Mucosa of gallbladder (tissue), 1 donor: ENCODE measurements at regions not wholly inside any gene's neighbourhood (a gene's known extent, or its start where the extent isn't known, plus 50 kb on each side); places are given as distances from the start of the nearest gene placed in this dataset.
"Not testable (repeated sequence)": the region's sequence is repeated elsewhere in the genome, so short reads cannot be mapped to it uniquely, and the experiment has no call there.

Experiments used
- DNase-seq: peaks from one replicate; pipeline ENCODE4 v3.0.0-alpha.2; 2020; ENCODE audit warnings: low spot score
- donor health status: DM: no; HTN: no; CAD: no.

DNA sequence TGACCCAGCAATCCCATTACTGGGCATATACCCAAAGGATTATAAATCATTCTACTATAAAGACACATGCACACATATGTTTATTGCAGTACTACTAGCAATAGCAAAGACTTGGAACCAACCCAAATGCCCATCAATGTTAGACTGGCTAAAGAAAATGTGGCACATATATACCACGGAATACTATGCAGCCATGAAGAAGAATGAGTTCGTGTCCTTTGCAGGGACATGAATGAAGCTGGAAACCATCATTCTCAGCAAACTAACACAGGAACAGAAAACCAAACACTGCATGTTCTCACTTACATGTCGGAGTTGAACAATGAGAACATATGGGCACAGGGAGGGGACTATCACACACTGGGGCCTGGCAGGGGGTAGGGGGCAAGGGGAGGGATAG, 183.0 kb downstream of the HACE1 start:
- DNase-seq = not testable (repeated sequence)

DNA sequence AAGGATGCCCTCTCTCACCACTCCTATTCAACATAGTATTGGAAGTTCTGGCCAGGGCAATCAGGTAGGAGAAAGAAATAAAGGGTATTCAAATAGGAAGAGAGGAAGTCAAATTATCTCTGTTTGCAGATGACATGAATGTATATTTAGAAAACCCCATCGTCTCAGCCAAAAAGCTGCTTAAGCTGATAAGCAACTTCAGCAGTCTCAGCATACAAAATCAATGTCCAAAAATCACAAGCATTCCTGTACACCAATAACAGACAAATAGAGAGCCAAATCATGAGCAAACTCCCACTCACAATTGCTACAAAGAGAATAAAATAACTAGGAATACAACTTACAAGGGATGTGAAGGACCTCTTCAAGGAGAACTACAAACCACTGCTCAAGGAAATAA, 184.6 kb downstream of the HACE1 start:
- not testable (repeated sequence) for DNase-seq

DNA sequence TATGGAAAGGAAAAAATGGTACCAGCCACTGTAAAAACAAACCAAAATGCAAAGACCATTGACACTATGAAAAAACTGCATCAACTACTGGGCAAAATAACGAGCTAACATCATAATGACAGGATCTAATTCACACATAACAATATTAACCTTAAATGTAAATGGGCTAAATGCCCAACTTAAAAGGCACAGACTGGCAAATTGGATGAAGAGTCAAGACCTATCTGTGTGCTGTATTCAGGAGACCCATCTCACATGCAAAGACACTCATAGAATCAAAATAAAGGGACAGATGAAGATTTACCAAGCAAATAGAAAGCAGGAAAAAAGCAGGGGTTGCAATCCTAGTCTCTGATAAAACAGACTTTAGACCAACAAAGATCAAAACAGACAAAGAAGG, 186.6 kb downstream of the HACE1 start:
- DNase-seq = not testable (repeated sequence)

DNA sequence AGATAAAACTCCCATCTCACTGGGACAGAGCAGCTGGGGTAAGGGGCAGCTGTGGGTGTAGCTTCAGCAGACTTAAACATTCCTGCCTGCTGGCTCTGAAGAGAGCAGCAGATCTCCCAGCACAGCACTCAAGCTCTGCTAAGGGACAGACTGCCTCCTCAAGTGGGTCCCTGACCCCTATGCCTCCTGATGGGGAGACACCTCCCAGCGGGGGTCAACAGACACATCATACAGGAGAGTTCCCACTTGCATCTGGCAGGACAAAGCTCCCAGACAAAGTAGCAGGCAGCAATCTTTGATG, 188.2 kb downstream of the HACE1 start:
- DNase-seq = not testable (repeated sequence)

DNA sequence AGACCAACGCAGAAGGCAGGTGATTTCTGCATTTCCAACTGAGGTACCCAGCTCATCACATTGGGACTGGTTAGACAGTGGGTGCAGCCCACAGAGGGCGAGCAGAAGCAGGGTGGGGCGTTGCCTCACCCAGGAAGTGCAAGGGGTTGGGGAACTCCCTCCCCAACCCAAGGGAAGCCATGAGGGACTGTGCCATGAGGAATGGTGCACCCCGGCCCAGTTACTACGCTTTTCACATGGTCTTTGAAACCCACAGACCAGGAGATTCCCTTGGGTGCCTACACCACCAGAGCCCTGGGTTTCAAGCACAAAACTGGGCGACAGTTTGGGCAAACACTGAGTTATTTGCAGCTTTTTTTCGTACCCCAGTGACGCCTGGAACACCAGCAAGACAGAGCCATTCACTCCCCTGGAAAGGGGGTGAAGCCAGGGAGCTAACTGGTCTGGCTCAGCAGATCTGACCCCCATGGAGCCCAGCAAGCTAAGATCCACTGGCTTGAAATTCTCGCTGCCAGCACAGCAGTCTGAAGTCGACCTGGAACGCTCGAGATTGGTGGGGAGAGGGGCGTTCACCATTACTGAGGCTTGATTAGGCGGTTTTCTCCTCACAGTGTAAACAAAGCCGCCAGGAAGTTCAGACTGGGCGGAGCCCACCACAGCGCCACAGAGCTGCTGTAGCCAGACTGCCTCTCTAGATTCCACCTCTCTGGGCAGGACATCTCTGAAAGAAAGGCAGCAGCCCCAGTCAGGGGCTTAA, 188.7 kb downstream of the HACE1 start:
- DNase-seq = not testable (repeated sequence)

DNA sequence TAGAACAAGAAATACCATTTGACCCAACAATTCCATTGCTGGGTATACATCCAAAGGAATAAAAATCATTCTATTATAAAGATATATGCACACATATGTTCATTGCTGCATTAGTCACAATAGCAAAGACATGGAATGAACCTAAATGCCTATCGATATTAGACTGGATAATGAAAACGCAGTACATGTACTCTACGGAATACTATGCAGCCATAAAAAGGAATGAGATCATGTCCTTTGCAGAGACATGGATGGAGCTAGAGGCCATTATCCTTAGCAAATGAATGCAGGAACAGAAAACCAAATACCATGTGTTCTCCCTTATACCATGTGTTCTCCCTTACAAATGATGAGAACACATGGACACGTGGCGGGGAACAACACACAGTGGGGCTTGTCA, 190.2 kb downstream of the HACE1 start:
- DNase-seq = no peak

DNA sequence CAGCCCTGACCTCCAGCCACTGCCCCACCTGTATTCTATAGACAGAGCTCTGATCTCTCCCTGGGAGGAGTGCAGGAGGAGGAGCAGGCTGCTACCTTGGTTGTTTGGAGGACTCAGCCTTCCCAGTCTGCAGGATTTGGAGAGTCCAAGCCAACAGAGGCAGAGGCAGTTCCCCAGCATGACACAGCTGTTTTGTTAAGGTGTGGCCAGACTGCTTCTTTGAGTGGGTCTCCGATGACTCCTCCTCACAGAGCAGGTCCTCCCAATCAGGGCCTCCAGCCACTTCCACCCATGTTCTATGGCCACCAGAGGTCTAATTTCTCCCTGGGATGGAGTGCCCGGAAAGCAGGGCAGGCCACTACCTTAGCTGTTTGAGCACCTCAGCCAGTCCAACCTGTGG, 203.5 kb downstream of the HACE1 start:
- DNase-seq = no peak

DNA sequence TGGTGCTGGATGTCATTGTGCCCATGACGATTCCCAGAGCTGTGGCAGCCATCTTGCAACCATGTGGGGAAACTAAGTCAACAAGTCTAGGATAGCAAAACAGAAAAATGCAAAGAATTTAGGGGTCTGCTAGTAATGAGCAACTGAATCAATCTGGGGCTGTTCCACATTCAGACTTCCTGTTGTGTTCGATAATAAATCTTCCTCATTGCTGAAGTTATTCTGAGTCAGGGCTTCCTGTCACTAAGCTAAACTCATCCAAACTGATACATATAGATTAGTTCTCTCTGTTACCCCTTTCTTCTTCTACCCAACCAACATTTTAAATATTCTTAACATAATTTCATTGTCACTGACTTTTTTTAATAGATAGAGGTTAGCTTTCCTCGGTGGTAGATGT, 205.9 kb downstream of the HACE1 start:
- DNase-seq = no peak

DNA sequence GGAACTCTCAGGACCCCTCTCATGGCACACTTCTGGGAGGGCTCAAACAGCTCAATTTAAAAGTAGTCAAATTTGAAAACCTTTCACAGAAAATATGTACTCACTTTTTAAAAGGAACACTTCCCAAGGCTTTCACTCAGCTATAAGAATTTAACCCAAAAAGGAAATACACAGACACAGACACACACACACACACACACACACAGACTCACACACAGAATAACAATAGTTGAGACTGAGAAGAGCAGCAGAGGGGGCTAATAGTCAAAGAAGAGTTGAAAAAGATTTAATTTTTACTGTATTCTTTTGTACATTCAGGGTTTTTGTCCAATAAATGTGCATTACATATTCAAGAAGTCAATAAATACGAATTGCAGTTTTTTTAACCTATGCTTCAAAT, 211.4 kb downstream of the HACE1 start:
- DNase-seq = no peak

DNA sequence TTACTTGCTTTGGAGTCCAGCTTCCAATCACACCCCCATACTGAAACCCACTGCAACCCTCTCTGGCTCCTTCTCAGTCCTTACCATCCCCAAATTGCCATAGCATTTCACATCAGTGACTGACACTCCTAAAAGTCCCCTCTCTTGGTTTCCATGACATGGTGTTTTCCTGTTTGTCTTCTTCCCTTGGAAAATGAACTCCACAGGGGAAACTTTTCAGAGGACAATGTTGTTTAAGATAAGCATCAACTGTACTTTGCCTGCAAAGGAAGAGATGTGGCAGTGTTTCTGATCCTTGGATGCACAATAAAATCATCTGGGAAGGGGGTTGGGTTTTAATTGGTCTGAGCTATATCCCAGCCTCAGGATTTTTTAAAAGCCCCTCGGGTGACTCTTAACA, 214.9 kb downstream of the HACE1 start:
- DNase-seq = no peak

DNA sequence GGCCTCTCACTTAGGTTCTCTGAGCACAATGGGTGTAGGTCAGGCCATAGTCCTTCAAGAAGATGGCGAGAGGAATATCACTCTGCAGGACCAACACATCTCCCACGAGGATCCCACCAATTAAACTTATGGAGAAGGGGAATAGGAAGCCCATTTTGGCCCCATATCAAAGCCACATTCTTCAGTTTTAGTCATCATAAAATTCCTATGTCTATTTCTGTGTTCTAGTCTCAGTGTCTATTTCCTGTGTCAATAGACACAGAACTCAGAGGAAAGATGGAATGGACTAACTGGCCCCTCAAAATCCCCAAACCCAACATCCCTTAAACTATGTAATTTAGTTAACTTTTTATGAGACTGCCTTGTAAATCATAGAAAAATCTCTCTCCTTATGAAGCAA, 216.8 kb downstream of the HACE1 start:
- DNase-seq = no peak

DNA sequence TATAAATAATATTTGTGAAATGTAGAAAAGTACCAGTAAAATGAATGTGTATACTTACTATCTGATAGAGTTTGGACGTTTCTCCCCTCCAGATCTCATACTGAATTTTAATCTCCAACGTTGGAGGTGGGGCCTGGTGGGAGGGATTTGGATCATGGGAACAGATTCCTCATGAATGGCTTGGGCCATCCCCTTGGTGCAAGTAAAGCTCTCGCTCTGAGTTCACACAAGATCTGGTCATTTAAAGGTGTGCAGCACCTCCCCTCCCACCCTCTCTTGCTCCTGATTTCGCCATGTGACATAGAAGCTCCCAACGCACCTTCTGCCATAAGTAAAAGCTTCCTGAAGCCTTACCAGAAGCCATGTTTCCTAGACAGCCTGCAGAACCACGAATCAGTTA, 219.0 kb downstream of the HACE1 start:
- DNase-seq = no peak

DNA sequence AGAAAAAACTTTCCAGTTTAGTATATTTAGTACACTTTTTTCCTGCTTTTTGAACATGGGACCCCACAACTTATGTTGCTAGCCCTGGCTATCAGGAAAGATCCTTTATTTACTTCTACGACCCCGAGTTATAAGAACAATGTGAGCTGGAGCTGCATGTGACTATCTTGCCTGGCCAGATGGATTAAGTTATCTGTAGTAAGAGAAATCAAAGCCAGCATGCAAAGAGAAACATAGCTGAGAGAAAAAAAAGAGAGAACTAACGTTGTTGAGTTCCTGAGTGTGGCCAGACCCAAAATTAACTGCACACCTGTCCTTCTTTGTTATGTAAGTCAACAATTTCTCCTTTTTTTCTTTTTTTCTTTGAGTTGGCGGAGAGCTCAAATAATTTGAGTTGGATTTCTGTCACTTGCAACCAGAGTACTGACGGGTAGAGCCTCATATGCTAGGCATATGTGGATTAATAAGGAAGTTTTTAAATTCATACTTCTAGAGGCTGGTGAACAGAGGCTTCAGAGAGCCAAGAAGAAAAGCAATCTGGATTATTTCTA, 219.5 kb downstream of the HACE1 start:
- no peak for DNase-seq

DNA sequence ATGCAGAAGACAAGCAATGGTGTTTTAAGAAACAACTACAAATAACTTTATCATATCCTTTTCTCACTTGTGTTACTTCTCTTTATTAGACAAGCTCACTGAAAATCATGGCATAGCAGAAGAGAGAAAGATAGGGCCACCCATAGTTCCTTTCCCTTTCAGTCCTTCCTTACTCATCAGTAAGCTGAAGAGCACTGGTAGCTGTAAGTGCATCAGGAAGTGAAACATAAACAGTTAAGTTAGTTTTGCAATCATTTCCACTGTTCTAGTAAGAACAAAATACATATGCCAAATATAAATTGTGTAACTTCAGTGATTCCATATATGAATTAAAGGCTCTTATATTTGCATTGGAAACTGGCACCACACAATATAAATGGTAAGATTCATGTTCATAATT, 220.1 kb downstream of the HACE1 start:
- DNase-seq = no peak

DNA sequence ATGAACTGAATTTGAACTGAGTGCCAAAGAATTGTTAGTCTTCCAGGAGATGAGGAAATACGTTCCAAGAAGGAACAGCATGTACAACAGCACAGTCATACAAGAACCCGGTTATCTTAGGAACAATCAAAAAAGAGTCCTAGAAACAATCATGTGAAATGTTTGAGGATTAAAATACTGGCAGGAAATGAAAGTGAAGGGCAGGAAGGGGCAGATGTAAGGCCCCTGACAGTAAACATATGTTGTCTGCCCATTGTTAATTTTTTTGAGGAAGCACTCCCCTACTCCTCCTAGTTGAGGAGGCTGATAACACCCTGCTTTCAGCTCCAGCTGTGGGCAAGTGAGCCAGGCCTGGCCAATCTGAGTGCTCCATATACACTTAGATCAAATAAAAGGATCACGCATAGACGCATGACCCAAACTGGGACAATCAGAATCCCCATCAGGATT, 220.9 kb downstream of the HACE1 start:
- no peak for DNase-seq

DNA sequence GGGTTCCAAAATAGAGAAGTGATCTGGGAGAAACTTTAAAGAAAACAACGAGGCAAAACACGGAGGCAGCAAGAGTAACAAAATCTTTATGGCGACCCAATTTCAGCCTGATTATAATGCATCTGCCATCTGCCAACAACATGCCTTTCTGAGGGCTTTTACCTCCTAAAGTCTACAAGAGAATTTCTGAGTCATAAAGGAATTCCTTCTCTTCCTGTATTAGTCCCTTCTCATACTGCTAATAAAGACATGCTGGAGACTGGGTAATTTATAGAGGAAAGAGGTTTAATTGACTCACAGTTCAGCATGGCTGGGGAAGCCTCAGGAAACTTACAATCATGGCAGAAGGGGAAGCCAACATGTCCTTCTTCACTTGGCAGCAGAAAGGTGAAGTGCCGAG, 226.6 kb downstream of the HACE1 start:
- DNase-seq = no peak

DNA sequence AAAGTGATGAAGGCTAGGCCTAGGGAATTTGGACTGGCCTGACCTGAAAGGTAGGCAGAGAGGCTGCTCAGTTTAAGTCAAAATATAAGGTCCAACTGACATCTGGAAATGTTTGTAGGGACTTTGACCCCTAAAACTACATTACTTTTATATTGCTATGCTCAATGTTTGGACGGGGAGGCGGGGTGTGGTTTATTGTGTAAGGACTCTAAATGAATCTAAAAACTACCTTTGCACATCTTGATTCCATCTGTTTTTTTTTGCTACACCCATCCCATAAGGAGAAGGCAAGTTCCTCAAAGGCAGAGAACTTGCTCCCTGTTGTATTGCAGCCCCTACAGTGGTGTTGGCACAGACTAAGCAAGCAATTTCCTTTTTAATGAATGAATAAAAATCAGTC, 227.1 kb downstream of the HACE1 start:
- no peak for DNase-seq

DNA sequence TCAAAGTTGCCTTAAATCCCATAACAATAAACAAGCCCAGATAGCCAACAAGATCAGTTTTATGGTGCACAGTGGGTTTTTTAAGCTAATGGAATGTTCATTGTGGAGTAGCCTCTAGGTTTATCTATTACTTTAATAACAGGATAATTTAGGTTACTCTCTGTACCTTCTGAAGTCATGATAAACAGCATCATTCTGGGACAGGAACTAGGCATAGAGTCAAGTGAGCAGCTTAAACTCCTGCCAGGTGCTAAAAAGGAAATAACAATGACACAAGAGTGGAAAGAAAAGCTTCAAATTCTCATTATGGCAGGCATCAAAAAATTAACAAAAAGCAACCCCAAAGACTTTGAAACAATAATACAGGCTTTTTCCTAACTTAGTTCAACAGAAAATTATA, 228.8 kb downstream of the HACE1 start:
- DNase-seq = no peak

DNA sequence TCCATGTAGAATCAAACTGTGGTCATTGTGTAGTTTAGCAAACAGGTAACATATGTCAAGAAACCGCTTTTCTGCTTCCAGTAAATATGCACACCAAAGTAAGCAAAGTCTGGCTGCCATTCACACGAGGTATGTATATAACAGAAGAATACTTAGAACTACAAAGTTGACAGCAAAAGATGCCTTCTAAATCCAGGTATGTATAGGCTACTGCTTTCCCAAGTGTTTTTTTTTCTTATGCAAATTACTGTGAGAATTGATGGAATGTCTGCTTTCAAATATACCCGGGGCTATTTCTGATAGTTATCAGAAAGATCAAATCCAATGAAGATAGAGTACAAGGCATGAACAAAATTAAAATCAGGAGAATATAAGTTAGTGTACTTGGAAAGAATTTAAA, 229.2 kb downstream of the HACE1 start:
- DNase-seq = no peak

DNA sequence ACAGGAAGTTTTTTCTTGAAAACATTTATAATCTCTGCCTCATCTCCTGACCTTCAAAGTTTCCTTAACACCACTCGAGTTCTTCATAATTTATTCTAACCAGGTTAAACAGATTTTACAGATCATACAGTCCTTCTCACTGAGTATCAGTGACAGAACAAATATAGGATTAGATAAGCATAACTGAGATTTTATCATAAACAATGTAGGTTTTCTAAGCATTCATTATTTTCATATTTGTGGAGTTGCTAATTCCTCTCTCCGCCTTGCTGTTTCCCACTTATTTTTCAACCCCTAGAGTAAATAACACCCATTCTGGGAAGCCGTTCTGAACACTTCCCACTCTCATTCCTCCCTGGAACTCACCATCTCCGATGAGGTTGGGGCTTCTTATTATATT, 229.9 kb downstream of the HACE1 start:
- DNase-seq = no peak

DNA sequence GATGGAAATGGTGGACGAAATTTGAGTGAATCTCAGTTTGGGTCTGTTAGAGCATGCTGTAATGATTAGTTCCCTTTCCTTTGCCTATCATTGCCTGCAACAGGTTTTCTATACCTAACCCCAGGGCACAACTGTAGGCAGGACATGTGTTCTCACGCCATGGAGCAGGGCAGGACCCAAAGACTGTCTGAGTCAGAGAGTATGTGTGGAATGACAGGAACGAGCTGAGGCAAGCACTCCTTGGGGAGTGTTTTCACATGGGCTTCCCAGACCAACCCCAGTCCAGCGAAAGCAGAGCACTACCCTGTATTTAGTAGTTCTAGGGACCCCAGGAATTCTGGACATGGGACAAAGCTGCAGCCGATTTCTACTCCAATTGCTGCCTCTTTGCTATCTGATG, 234.2 kb downstream of the HACE1 start:
- DNase-seq = no peak

DNA sequence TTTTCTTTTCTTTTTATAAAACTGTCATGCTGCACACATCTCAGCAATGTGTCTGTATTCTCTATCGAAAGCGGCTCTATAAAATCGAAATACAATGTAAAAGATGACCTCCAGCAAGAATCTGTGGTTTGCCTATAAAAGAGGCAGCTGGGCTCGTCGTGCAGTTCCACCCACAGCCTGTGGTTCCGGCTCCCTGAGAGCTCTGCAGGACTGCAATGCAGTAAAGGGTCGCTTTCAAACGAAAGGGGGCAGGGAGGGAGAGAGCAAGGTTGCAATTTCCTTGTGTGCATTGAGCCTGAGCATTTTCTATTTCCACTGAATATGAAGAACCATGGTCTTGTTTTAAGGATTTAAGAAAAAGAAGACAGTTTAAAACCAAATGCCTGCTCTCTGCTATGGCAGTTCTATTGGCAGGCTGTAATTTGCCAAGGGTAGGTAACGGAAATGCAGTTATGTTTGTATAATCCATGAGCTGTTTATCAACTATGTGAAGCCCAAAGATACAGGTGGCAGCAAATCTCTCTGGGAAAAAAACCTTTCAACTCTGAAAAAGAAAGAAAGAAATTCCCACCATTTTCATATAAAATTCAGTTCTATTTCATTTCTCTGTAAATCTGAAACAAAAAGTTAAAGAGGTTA, 236.5 kb downstream of the HACE1 start:
- DNase-seq = no peak

DNA sequence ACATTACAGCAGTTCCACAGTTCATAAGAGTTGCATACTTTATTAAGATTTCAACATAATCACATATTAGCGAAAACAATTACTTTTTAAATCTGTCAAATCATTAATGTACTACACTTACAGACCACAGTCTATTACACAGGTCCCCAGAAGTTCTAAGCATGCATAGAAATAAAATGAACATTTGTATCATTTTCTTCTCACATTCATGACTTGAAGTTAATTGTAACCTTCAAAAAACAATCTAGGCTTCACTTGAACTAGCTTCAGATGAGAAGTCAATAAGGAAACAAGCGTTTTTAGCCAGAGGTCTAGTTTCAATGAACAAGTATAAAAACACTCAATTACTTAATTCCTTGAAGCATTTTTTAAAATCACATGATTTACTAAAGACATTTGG, 238.3 kb downstream of the HACE1 start:
- no peak for DNase-seq

DNA sequence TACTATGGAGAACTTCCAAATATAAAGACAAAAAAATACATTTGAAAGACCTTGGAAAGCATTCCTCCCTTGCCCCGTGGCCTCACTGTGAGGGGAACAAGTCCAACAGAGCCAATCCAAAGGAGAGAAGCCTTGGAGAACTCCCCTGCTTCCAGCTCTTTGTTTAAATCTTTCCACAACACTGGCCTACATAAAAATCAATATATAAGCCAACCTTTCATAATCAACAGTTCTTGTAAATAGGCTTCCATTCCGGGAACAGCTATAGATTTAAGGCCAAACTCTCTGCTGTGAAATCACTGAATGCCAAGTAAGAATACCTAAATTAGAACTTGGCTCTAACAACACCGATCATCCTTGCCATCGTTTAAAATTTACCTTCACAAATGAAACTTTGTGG, 242.1 kb downstream of the HACE1 start:
- DNase-seq = no peak
